ENCODE measurements at regions not wholly inside any gene's neighbourhood (a gene's known extent, or its start where the extent isn't known, plus 50 kb on each side); places are given as distances from the start of the nearest gene placed in this dataset.

- DNase-seq (ENCODE audit: low read depth), result no peak
Observed at GRCh38 chr20:1711826-1712601, 54.4 kb upstream of the SIRPG start.

DNA sequence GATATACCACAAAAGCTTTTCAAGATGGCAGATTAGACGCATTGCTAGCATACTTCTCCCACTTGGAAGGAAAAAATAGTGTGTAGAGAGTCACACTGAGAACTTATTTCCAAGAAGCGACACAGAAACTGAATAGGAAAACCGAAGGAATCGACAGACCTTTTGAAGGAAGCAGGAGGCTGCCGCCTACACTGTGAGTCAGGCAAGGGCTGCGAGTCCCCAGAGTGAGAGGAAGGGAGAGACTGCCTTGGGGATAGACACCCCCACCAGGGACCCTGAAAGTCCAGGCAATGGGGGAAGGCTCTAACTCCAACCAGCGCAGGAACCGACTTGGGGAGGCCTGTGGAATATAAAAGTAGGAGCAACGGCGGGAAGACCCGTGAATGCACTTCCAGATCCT, 53.7 kb upstream of the SIRPG start:
- no peak for DNase-seq (ENCODE audit: low read depth)

DNA sequence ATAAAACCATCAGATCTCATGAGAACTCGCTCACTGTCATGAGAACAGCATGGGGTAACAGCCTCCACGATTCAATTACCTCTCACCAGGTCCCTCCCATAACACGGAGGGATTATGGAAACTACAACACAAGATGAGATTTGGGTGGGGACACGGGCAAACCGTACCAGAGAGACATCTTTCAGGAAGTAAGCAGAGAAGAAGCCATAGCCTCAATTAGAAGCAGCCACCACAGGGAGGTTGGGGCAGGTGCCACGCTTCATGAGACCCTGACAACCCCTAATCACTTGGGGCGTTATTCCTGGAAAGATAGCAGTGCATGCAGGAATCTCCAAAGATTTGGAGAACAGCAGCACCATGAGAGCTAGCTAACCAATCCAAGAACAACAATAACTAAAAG, 52.9 kb upstream of the SIRPG start:
- DNase-seq (ENCODE audit: low read depth), result no peak

- DNase-seq (ENCODE audit: low read depth), result no peak
Observed at GRCh38 chr20:1707588-1708449, 50.2 kb upstream of the SIRPG start.
